ENCODE measurements at regions not wholly inside any gene's neighbourhood (a gene's known extent, or its start where the extent isn't known, plus 50 kb on each side); places are given as distances from the start of the nearest gene placed in this dataset.

DNA sequence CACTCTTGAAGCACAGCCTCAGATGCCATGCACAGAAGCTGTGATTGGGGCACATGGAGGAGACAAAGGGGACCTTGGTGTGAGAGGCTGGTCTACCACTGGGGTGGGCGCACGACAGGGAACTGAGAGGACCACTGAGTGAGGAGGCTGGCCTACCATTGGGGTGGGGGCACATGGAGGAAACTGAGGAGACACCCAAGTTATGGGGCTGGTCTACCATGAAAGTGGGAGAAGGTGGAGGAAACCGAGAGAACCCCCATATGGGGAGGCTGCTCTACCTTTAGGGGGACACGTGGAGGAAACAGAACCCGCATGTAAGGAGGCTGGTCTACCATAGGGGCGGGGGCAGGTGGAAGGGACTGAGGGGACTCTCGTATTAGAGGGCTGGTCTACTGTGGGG, 153.4 kb downstream of the FBLN2 start:
- Mint-ChIP-seq H3K9me3 (peaks cover 14% of the 10 kb centered on the region), H3K4me3 (no peak overlapping the region), H3K27me3 (peaks cover 35% of the 10 kb centered on the region), H3K4me1 (ENCODE audit: unreplicated experiment) (no peaks in the 10 kb centered on the region), H3K36me3 (no peaks in the 10 kb centered on the region), H3K27ac (no peak overlapping the region)
- TF ChIP-seq, protein P1, sequence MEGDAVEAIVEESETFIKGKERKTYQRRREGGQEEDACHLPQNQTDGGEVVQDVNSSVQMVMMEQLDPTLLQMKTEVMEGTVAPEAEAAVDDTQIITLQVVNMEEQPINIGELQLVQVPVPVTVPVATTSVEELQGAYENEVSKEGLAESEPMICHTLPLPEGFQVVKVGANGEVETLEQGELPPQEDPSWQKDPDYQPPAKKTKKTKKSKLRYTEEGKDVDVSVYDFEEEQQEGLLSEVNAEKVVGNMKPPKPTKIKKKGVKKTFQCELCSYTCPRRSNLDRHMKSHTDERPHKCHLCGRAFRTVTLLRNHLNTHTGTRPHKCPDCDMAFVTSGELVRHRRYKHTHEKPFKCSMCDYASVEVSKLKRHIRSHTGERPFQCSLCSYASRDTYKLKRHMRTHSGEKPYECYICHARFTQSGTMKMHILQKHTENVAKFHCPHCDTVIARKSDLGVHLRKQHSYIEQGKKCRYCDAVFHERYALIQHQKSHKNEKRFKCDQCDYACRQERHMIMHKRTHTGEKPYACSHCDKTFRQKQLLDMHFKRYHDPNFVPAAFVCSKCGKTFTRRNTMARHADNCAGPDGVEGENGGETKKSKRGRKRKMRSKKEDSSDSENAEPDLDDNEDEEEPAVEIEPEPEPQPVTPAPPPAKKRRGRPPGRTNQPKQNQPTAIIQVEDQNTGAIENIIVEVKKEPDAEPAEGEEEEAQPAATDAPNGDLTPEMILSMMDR (conservative IDR thresholded peaks at IDR 0.05), result no peak
- no peak for DNase-seq (ENCODE audit: extremely low spot score, unreplicated experiment)

DNA sequence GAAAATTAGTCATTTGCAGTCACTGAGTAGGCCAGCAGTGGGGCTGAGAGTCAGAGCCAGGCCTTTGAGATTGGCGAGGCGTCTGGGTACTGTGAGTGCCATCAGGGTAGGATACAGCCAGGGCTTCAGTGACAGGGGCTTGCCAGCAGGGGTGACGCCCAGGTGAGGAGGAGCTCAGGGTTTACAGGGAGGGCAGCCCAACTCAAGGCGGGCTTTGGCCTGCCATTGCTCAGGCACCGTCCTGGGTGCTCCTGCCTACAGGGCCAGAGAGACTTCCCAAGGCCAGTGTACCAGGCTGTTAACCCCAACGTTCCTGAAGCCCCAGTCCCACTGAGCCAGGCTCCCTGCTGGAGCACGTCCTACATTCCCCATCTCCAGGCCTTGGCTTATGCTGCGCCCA, 152.0 kb downstream of the FBLN2 start:
- H3K4me3 Mint-ChIP-seq, result no peak overlapping the region
- no peak for DNase-seq (ENCODE audit: extremely low spot score, unreplicated experiment)
- no peaks in the 10 kb centered on the region for H3K36me3 Mint-ChIP-seq

DNA sequence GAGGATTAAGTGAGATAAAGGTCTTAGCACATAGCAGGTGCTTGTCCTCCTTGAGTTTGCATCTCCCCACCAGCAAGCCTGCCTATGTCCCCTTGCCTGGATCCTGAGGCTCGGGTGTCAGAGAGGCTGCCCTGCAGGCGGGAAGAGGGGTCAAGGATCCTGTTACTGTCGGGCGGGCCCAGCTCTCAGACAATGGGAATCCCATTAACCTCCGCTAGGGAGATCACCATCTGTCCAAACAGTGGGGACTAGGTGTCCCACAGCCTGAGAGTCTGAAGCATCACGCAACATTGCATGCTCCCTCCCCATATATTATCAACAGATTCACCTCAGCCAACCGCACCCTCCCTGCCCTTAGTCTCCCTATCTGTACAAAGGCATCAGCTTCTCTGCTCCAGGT, 151.4 kb downstream of the FBLN2 start:
- Mint-ChIP-seq H3K36me3 (no peaks in the 10 kb centered on the region), H3K27ac (no peak overlapping the region), H3K27me3 (peaks cover 28% of the 10 kb centered on the region), H3K4me1 (ENCODE audit: unreplicated experiment) (no peaks in the 10 kb centered on the region), H3K4me3 (no peak overlapping the region), H3K9me3 (peaks cover 6% of the 10 kb centered on the region)
- TF ChIP-seq, protein P1 (conservative IDR thresholded peaks at IDR 0.05), result no peak
- DNase-seq (ENCODE audit: extremely low spot score, unreplicated experiment), result no peak

More for the DNA sequence above, 152.0 kb downstream of the FBLN2 start:
- Mint-ChIP-seq H3K9me3 (peaks cover 11% of the 10 kb centered on the region), H3K27ac (no peak overlapping the region), H3K4me1 (ENCODE audit: unreplicated experiment) (no peaks in the 10 kb centered on the region), H3K27me3 (peaks cover 29% of the 10 kb centered on the region)
- TF ChIP-seq, protein P1 (conservative IDR thresholded peaks at IDR 0.05), result no peak

DNA sequence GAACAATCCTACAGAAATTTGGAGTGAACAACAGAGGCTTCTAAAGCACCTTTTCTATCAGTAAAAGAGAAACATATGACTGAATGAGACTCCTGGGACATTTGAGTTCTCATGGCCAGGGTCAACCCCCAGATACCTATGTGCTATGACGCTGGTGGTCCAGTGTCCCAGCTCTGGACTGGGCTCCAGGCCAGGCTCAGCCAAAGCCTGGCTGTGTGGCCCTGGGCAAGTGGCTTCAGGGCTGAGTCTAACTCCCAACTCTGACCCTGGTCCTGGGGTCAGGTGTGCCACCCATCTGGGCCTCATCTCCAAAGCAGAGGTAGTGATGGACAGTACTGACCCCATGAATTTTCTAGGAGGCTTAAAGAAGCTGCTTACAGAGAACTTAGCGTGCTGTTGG, 147.8 kb downstream of the FBLN2 start:
- TF ChIP-seq, protein P1 (conservative IDR thresholded peaks at IDR 0.05), result no peak
- Mint-ChIP-seq H3K36me3 (no peaks in the 10 kb centered on the region), H3K27me3 (peaks cover 19% of the 10 kb centered on the region), H3K4me1 (ENCODE audit: unreplicated experiment) (no peaks in the 10 kb centered on the region), H3K4me3 (no peak overlapping the region), H3K27ac (no peak overlapping the region), H3K9me3 (no peaks in the 10 kb centered on the region)
- DNase-seq (ENCODE audit: extremely low spot score, unreplicated experiment), result no peak

DNA sequence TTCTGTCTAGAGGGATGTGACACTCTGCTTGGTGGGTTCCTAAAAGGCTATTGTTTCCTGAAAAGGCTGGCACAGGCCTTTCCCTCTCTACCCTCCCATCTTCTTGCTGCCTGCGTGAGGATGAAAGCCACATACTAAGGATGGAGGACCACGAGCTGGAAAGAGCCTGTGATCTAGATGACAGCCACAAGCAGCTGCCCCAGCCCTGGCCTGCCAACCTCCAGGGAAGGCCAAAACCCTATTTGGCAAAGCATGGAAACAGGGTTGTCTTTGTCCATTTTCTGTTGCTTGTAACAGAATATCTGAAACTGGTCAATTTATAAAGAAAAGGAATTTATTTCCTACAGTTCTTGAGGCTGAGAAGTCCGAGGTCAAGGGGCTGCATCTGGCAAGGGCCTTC, 144.5 kb downstream of the FBLN2 start:
- Mint-ChIP-seq H3K27ac (no peak overlapping the region), H3K36me3 (no peaks in the 10 kb centered on the region), H3K27me3 (peaks cover 20% of the 10 kb centered on the region), H3K4me3 (no peak overlapping the region), H3K9me3 (no peaks in the 10 kb centered on the region), H3K4me1 (ENCODE audit: unreplicated experiment) (no peaks in the 10 kb centered on the region)
- TF ChIP-seq, protein P1 (conservative IDR thresholded peaks at IDR 0.05), result no peak
- DNase-seq (ENCODE audit: extremely low spot score, unreplicated experiment), result no peak

DNA sequence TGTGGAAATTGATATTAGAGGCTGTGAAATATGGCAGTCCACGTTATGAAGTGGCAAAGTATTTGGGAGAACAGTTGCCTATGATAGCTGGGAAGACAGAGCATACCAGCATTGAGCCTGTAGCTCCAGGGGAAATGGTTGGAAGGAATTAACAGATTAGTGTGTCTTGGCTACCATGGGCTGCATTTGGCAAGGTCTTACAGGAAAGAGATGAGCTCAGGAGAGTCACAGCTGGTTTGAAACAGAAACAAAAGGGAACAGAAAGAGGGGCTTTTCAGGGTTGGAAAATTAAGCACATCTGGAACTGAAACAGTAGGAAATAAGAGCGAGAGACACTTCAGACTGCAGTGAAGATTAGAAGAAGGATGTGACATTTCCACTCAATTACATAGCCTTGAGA, 141.7 kb downstream of the FBLN2 start:
- TF ChIP-seq, protein P1 (conservative IDR thresholded peaks at IDR 0.05), result no peak
- H3K9me3 Mint-ChIP-seq, result no peaks in the 10 kb centered on the region
- DNase-seq (ENCODE audit: extremely low spot score, unreplicated experiment), result no peak
- peaks cover 23% of the 10 kb centered on the region for H3K27me3 Mint-ChIP-seq
- H3K36me3 Mint-ChIP-seq, result no peaks in the 10 kb centered on the region
- H3K27ac Mint-ChIP-seq, result no peak overlapping the region
- peaks cover 8% of the 10 kb centered on the region for H3K4me1 Mint-ChIP-seq (ENCODE audit: unreplicated experiment)
- no peak overlapping the region for H3K4me3 Mint-ChIP-seq

Data from type B pancreatic cell (in vitro differentiated cells).